IMR-90 (cell line): ENCODE measurements at regions not wholly inside any gene's neighbourhood (a gene's known extent, or its start where the extent isn't known, plus 50 kb on each side); places are given as distances from the start of the nearest gene placed in this dataset.

Source experiments
- ATAC-seq: fragments of 200-7000 bp; cut with Tn5 transposase; 2 replicates; pipeline ENCODE4 v1.9.1; 2020; ENCODE audit warnings: low read depth, mild to moderate bottlenecking, moderate library complexity
- BruUV-seq: library from RNA; stranded (reverse); fragments of 400-500 nt; replicated peaks from 2 replicates; lab custom pipeline; 2021; lab: Mats Ljungman, UMichigan
- CTCF ChIA-PET: fragments of 300-600 bp; formaldehyde crosslinking; extraction: SDS; loops from one replicate; lab custom pipeline; 2021; ENCODE audit warnings: antibody characterized with exemption; lab: Yijun Ruan, JAX
- POLR2A ChIA-PET: fragments of 300-600 bp; sonication (Branson Sonifier 250); formaldehyde crosslinking; loops from one replicate; lab custom pipeline; 2022; ENCODE audit warnings: antibody characterized with exemption; ENCODE audit not compliant: unreplicated experiment; lab: Charles Lee
- DNase-seq: peaks from one replicate; pipeline ENCODE4 v3.0.0; 2013
- H2AFZ ChIP-seq: replicated peaks from 2 replicates; pipeline ENCODE3; 2013; ENCODE audit warnings: low read length, mild to moderate bottlenecking; ENCODE audit not compliant: poor library complexity
- H2AK5ac ChIP-seq: 2 replicates; pipeline ENCODE4 v1.6.1; 2013; ENCODE audit warnings: low read depth, low read length, inconsistent platforms
- H2AK9ac ChIP-seq: replicated peaks from 2 replicates; pipeline ENCODE3; 2013; ENCODE audit warnings: mild to moderate bottlenecking, low read depth, low read length, moderate library complexity; ENCODE audit not compliant: poor library complexity
- H2BK120ac ChIP-seq: 2 replicates; pipeline ENCODE4 v1.6.1; 2013; ENCODE audit warnings: low read depth, low read length, inconsistent platforms
- H2BK15ac ChIP-seq: 3 replicates; pipeline ENCODE4 v1.6.1; 2013; ENCODE audit warnings: low read depth, low read length, inconsistent platforms
- H2BK20ac ChIP-seq: 2 replicates; pipeline ENCODE4 v1.6.1; 2013; ENCODE audit warnings: low read depth, mild to moderate bottlenecking, inconsistent platforms, low read length, moderate library complexity
- H2BK5ac ChIP-seq: 2 replicates; pipeline ENCODE4 v1.6.1; 2013; ENCODE audit warnings: mild to moderate bottlenecking, low read depth, low read length, inconsistent platforms; ENCODE audit not compliant: poor library complexity, severe bottlenecking
- H3K14ac ChIP-seq: replicated peaks from 2 replicates; pipeline ENCODE4 v1.6.1; 2013; ENCODE audit warnings: low read depth, low read length, inconsistent platforms
- H3K18ac ChIP-seq: 2 replicates; pipeline ENCODE4 v1.6.1; 2013; ENCODE audit warnings: low read depth, low read length, control low read depth
- H3K23ac ChIP-seq: 2 replicates; pipeline ENCODE4 v1.6.1; 2013; ENCODE audit warnings: low read depth, low read length, inconsistent platforms
- H3K27ac ChIP-seq: 2 replicates; pipeline ENCODE4 v1.5.1; 2013; ENCODE audit warnings: mild to moderate bottlenecking, control low read depth, low read length; ENCODE audit not compliant: insufficient read depth
- H3K27me3 ChIP-seq: 2 replicates; pipeline ENCODE4 v1.6.1; 2013; ENCODE audit warnings: low read length; ENCODE audit not compliant: control insufficient read depth, insufficient read depth
- H3K36me3 ChIP-seq: 2 replicates; pipeline ENCODE4 v1.6.1; 2013; ENCODE audit warnings: low read length, mixed read lengths; ENCODE audit not compliant: control insufficient read depth, insufficient read depth
- H3K4ac ChIP-seq: 2 replicates; pipeline ENCODE4 v1.6.1; 2013; ENCODE audit warnings: low read depth, low read length, inconsistent platforms
- H3K4me1 ChIP-seq: 2 replicates; pipeline ENCODE4 v1.6.1; 2013; ENCODE audit warnings: low read length, mixed read lengths; ENCODE audit not compliant: control insufficient read depth, insufficient read depth
- H3K4me2 ChIP-seq: 2 replicates; pipeline ENCODE4 v1.6.1; 2013; ENCODE audit warnings: low read depth, mild to moderate bottlenecking, control low read depth, low read length, moderate library complexity
- H3K4me3 ChIP-seq: 2 replicates; pipeline ENCODE4 v1.5.1; 2013; ENCODE audit warnings: low read depth, mild to moderate bottlenecking, control low read depth, low read length, moderate library complexity; ENCODE audit not compliant: insufficient read depth
- H3K56ac ChIP-seq: 2 replicates; pipeline ENCODE4 v1.6.1; 2013; ENCODE audit warnings: low read length, inconsistent platforms; ENCODE audit not compliant: insufficient read depth; ENCODE audit errors: extremely low read depth
- H3K79me1 ChIP-seq, 2 experiments: 2 replicates each; pipeline ENCODE4 v1.6.1; 2013; ENCODE audit warnings: low read length in 2 of 2, inconsistent platforms in 1 of 2, low read depth in 1 of 2
- H3K9ac ChIP-seq: 2 replicates; pipeline ENCODE4 v1.6.1; 2013; ENCODE audit warnings: low read depth, low read length, control low read depth
- H3K9me1 ChIP-seq: 2 replicates; pipeline ENCODE4 v1.6.1; 2013; ENCODE audit warnings: low read length, inconsistent platforms; ENCODE audit not compliant: insufficient read depth
- H3K9me3 ChIP-seq: 2 replicates; pipeline ENCODE4 v1.6.1; 2013; ENCODE audit warnings: low read length; ENCODE audit not compliant: control insufficient read depth, insufficient read depth
- H4K20me1 ChIP-seq: 2 replicates; pipeline ENCODE4 v1.6.1; 2013; ENCODE audit warnings: low read length, inconsistent platforms; ENCODE audit not compliant: insufficient read depth
- H4K5ac ChIP-seq: 2 replicates; pipeline ENCODE4 v1.6.1; 2013; ENCODE audit warnings: mild to moderate bottlenecking, low read depth, low read length, control low read depth
- H4K8ac ChIP-seq, 2 experiments: 2 replicates each; pipeline ENCODE4 v1.6.1; 2013; ENCODE audit warnings: low read depth in 2 of 2, low read length in 2 of 2, control low read depth in 1 of 2, inconsistent platforms in 1 of 2
- H4K91ac ChIP-seq: 2 replicates; pipeline ENCODE4 v1.6.1; 2013; ENCODE audit warnings: low read depth, low read length, inconsistent platforms; ENCODE audit not compliant: insufficient read depth
- BHLHE40 ChIP-seq: fragments of 150-350 bp; IDR thresholded peaks from 2 replicates; pipeline ENCODE4 v1.6.1; 2016; ENCODE audit warnings: mild to moderate bottlenecking, low read depth, low read length
- CHD1 ChIP-seq: IDR thresholded peaks from 2 replicates; pipeline ENCODE4 v1.6.1; 2012; ENCODE audit warnings: low read depth, low read length, improper control_type of control experiment
- CTCF ChIP-seq: conservative IDR thresholded peaks from 2 replicates; pipeline ENCODE4 v1.5.1; 2012; ENCODE audit warnings: mild to moderate bottlenecking, low read depth, low read length, improper control_type of control experiment
- ELK1 ChIP-seq: fragments of 150-350 bp; IDR thresholded peaks from 2 replicates; pipeline ENCODE4 v1.6.1; 2016; ENCODE audit warnings: low read depth, mild to moderate bottlenecking, low read length, moderate library complexity, borderline replicate concordance
- FOS ChIP-seq: fragments of 150-350 bp; IDR thresholded peaks from 2 replicates; pipeline ENCODE4 v1.6.1; 2016; ENCODE audit warnings: low read depth, low read length
- MAFK ChIP-seq: IDR thresholded peaks from 2 replicates; pipeline ENCODE4 v1.6.1; 2012; ENCODE audit warnings: low read depth, low read length, improper control_type of control experiment
- MXI1 ChIP-seq: IDR thresholded peaks from 2 replicates; pipeline ENCODE4 v1.6.1; 2012; ENCODE audit warnings: low read depth, mild to moderate bottlenecking, low read length, moderate library complexity, borderline replicate concordance
- NFE2L2 ChIP-seq: fragments of 150-350 bp; IDR thresholded peaks from 2 replicates; pipeline ENCODE4 v1.6.1; 2016; ENCODE audit warnings: low read depth, mild to moderate bottlenecking, low read length
- RAD21 ChIP-seq: IDR thresholded peaks from 2 replicates; pipeline ENCODE4 v1.6.1; 2012; ENCODE audit warnings: low read length, improper control_type of control experiment
- RCOR1 ChIP-seq: IDR thresholded peaks from 2 replicates; pipeline ENCODE4 v1.6.1; 2012; ENCODE audit warnings: mild to moderate bottlenecking, low read length, improper control_type of control experiment; ENCODE audit not compliant: insufficient replicate concordance
- USF2 ChIP-seq: fragments of 150-350 bp; IDR thresholded peaks from 2 replicates; pipeline ENCODE4 v1.6.1; 2017; ENCODE audit warnings: mild to moderate bottlenecking, antibody characterized with exemption, low read length, low read depth
- WGBS, 2 experiments: methylation state at CpG; one replicate each; pipeline versions ENCODE4 v1.1.5 to v1.1.7; 2013; ENCODE audit warnings: missing lambda C conversion rate in 2 of 2; ENCODE audit not compliant: insufficient read length in 1 of 2; ENCODE audit errors: extremely low coverage in 2 of 2; 5-methylcytosine and 5-hydroxymethylcytosine counted together
- dilution Hi-C: fragments of 300-500 bp; cut with HindIII; formaldehyde crosslinking; loops from one replicate; pipeline ENCODE4 v1.14.3; 2018; ENCODE audit warnings: low sequenced_read_pairs; ENCODE audit not compliant: unreplicated experiment
- in situ Hi-C: fragments of 300-500 bp; cut with MboI; formaldehyde crosslinking; loops from 3 replicates; pipeline ENCODE4 v1.14.3; 2019; ENCODE audit warnings: low sequenced_read_pairs, inconsistent platforms, mixed read lengths
- intact Hi-C: fragments of 100-400 bp; cut with micrococcal nuclease; formaldehyde crosslinking; loops from 2 replicates; pipeline ENCODE4 v1.10.0; 2022

DNA sequence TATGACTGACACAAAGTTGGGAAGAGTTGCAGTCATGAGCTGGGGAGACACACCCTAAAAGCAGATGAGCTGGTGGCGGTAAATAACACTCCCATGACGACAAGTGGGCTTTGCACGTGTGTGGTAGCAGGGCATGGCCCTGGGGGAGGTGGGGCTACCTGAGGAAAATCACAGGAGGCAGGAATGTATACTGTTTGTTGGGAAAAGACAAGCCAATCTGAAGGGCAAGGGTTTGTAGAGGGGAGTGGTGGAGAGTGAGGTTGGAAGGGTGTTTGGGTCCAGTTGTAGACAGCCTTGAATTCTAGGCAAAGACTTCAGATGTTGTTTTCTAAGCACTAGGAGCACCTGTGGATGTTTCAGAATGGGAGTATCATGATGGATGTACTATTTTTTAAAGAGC is 151.6 kb downstream of the TM9SF2 start:
- WGBS, 2 experiments: 63% methylated on average over 3 of the region's 3 CpGs; no CpG with 5 or more reads in 1 of the 2 experiments
- no peak for TF ChIP-seq RCOR1
- TF ChIP-seq CHD1: no peak
- no peak for TF ChIP-seq MAFK
- no peak for TF ChIP-seq ELK1
- TF ChIP-seq USF2: no peak
- TF ChIP-seq CTCF: no peak
- TF ChIP-seq NFE2L2: no peak
- TF ChIP-seq BHLHE40: no peak
- no peak for TF ChIP-seq MXI1
- TF ChIP-seq FOS: no peak
- TF ChIP-seq RAD21: no peak
- Histone ChIP-seq H3K9me3 (no peaks in the 10 kb centered on the region), H3K4me2 (no peak overlapping the region), H3K9ac (no peak overlapping the region), H2AK9ac (no peak overlapping the region), H3K9me1 (no peaks in the 10 kb centered on the region), H4K5ac (no peak overlapping the region), H3K18ac (no peak overlapping the region), H3K23ac (no peak overlapping the region), H2AK5ac (no peak overlapping the region), H2BK15ac (no peak overlapping the region), H3K4me3 (no peak overlapping the region), H3K27me3 (peaks cover 24% of the 10 kb centered on the region), H2BK20ac (no peak overlapping the region), H2BK5ac (no peak overlapping the region), H3K79me1 (no peaks in the 10 kb centered on the region), H3K36me3 (no peaks in the 10 kb centered on the region), H3K4ac (no peak overlapping the region), H2BK120ac (no peak overlapping the region), H3K4me1 (no peaks in the 10 kb centered on the region), H2AFZ (no peak overlapping the region), H3K56ac (no peak overlapping the region), H3K14ac (no peak overlapping the region), H4K20me1 (no peaks in the 10 kb centered on the region), H4K91ac (no peak overlapping the region), H3K27ac (no peak overlapping the region), H4K8ac (no peak overlapping the region)
- dilution Hi-C loops: no loop called here
- BruUV-seq: no TSS peak
- ATAC-seq: no peak
- DNase-seq: no peak
- intact Hi-C loops: no loop called here
- ChIA-PET CTCF (no interaction called here), POLR2A (no interaction called here)
- in situ Hi-C loops: loop anchor here (10.0 to 25.0 kb wide), 4 partner anchors 582 to 1459 kb away; no protein-coding TSS in a partner anchor
